ENCODE measurements at regions not wholly inside any gene's neighbourhood (a gene's known extent, or its start where the extent isn't known, plus 50 kb on each side); places are given as distances from the start of the nearest gene placed in this dataset.

DNA sequence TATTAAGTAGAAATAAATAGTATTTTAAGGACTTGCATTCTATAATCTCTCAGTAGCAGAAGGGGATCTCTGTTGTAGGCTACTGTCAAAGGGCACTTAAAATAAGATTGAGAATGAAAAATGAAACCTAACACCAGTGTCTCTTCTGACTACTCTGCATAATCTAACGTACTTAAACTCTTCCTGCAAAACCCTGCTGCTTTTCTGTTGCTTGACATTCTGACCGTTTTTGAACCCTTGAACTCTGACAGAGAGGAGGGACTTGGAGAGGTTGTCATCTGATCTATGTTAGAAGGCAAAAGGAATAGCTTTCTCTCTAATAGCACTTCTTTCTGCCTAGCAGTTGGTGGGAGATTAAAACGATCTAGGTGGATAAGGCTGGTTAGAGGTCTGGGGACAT, 204.6 kb downstream of the ZIC1 start:
- TF ChIP-seq POLR2AphosphoS5 (IDR thresholded peaks at IDR 0.05): no peak
- TF ChIP-seq, protein P1, sequence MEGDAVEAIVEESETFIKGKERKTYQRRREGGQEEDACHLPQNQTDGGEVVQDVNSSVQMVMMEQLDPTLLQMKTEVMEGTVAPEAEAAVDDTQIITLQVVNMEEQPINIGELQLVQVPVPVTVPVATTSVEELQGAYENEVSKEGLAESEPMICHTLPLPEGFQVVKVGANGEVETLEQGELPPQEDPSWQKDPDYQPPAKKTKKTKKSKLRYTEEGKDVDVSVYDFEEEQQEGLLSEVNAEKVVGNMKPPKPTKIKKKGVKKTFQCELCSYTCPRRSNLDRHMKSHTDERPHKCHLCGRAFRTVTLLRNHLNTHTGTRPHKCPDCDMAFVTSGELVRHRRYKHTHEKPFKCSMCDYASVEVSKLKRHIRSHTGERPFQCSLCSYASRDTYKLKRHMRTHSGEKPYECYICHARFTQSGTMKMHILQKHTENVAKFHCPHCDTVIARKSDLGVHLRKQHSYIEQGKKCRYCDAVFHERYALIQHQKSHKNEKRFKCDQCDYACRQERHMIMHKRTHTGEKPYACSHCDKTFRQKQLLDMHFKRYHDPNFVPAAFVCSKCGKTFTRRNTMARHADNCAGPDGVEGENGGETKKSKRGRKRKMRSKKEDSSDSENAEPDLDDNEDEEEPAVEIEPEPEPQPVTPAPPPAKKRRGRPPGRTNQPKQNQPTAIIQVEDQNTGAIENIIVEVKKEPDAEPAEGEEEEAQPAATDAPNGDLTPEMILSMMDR (IDR thresholded peaks at IDR 0.05 in 8 of 11, conservative IDR thresholded peaks at IDR 0.05 in 3 of 11): no peak
- no peak for TF ChIP-seq POLR2A (IDR thresholded peaks at IDR 0.05)
- 27 to 53% (median 45%) methylated on average over 3 of the region's 3 CpGs for WGBS, 5 donors
- H3K27me3 ChIP-seq (replicated peaks in 1 of 7): no peaks in the 10 kb centered on the region
- H3K36me3 ChIP-seq: no peaks in the 10 kb centered on the region
- H3K9me3 ChIP-seq: peaks cover 0 to 5% (median 0%) of the 10 kb centered on the region in 8 donors
- H3K27ac ChIP-seq: no peak overlapping the region
- DNase-seq: no peak
- intact Hi-C loops (cut with DNase I; ENCODE audit: low total_unique reads): no loop called here
- no peaks in the 10 kb centered on the region for H3K4me1 ChIP-seq
- H3K4me3 ChIP-seq: no peak overlapping the region

DNA sequence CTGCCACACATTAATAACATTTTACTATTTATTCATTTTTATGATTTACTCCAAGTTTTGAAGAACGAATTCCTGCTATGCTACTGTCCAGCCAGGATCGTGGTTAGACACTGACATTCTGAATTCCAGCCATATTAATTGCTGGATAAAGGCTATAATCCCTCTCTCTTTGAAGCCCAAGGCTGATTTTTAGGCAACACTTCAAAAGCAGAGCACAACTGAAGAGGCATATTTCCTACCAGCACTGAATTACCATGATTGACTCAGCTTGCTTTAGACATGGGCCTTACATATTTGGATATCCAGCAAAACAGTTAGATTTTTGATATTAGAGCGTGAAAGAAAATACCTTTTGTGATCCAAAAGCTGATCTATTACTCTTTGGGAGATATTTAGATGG, 205.0 kb downstream of the ZIC1 start:
- Histone ChIP-seq H3K4me1 (no peaks in the 10 kb centered on the region), H3K27me3 (replicated peaks in 1 of 7) (no peaks in the 10 kb centered on the region), H3K27ac (no peak overlapping the region), H3K4me3 (no peak overlapping the region), H3K9me3 (peaks cover 0 to 1% (median 0%) of the 10 kb centered on the region in 8 donors), H3K36me3 (no peaks in the 10 kb centered on the region)
- no peak for DNase-seq
- TF ChIP-seq, protein P1 (IDR thresholded peaks at IDR 0.05 in 8 of 11, conservative IDR thresholded peaks at IDR 0.05 in 3 of 11): no peak
- no peak for TF ChIP-seq POLR2AphosphoS5 (IDR thresholded peaks at IDR 0.05)
- no peak for TF ChIP-seq POLR2A (IDR thresholded peaks at IDR 0.05)
- intact Hi-C loops (cut with DNase I; ENCODE audit: low total_unique reads): no loop called here
- 57 to 75% (median 67%) methylated on average over 3 of the region's 3 CpGs for WGBS, 5 donors

DNA sequence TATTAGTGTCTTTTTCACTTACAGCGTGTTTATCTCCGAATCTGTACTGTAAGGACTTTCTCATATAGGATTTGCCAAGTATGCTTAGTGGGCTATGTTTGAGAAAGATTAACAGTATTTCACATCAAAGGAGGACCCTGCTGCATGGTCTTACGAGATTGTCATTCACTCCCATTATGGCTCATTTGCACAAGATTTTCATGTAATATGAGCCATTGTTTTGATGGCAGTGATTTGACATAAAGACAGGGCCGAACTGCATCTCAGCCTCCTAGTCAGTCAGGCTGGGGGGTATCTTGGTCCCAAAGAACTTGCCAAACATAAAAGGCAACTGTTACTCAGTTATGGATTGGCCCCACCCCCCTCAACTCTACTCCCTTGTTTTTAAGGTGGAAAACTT, 205.9 kb downstream of the ZIC1 start:
- Histone ChIP-seq H3K4me1 (no peaks in the 10 kb centered on the region), H3K36me3 (no peaks in the 10 kb centered on the region), H3K9me3 (no peaks in the 10 kb centered on the region), H3K27me3 (replicated peaks in 1 of 7) (no peaks in the 10 kb centered on the region), H3K4me3 (no peak overlapping the region), H3K27ac (no peak overlapping the region)
- TF ChIP-seq POLR2A (IDR thresholded peaks at IDR 0.05): no peak
- TF ChIP-seq POLR2AphosphoS5 (IDR thresholded peaks at IDR 0.05): no peak
- TF ChIP-seq, protein P1 (IDR thresholded peaks at IDR 0.05 in 8 of 11, conservative IDR thresholded peaks at IDR 0.05 in 3 of 11): no peak
- intact Hi-C loops (cut with DNase I; ENCODE audit: low total_unique reads): no loop called here
- WGBS, 5 donors: 82 to 90% (median 88%) methylated on average over 4 of the region's 4 CpGs
- DNase-seq: no peak

DNA sequence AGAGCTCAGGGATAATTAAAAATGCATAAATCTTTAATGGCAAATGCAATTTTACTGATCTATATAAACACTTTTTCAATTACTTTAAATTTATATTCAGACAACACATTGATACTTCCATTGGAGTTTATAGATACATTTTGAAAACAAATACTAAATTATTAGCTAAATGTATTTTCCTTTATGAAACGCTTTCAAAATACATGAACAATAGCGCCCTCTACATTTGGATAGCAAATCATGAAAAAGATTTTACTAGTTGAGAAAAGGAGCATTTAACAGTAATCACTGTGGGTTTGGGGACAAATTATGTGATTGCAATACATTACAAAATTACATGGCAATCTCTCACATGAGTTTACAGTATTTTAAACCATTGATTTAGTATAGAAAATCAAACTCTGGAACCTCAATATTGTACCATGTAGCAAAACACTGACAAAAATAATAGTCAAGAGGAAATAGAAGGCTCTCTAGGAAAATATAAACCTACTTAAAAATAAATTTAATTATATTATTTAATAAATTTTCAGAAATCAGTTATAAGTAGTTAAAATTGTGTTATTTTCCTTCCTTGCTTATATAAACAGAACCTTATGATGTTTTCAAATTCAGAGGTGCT, 207.9 kb downstream of the ZIC1 start:
- Histone ChIP-seq H3K27ac (no peak overlapping the region), H3K4me1 (no peaks in the 10 kb centered on the region), H3K27me3 (replicated peaks in 1 of 7) (no peaks in the 10 kb centered on the region), H3K9me3 (no peaks in the 10 kb centered on the region), H3K4me3 (no peak overlapping the region), H3K36me3 (no peaks in the 10 kb centered on the region)
- no peak for TF ChIP-seq POLR2AphosphoS5 (IDR thresholded peaks at IDR 0.05)
- no peak for TF ChIP-seq POLR2A (IDR thresholded peaks at IDR 0.05)
- TF ChIP-seq, protein P1 (IDR thresholded peaks at IDR 0.05 in 8 of 11, conservative IDR thresholded peaks at IDR 0.05 in 3 of 11): peak in 2 of 11 experiments; percentile 12 to 17
- intact Hi-C loops (cut with DNase I; ENCODE audit: low total_unique reads): no loop called here
- 8 to 14% (median 12%) methylated on average over 2 of the region's 2 CpGs for WGBS, 5 donors
- DNase-seq: no peak
